Activated CD4-positive, alpha-beta T cell treated with anti-CD3 and anti-CD28 coated beads, Interleukin-2, amount 50 U/mL, for 24 hours (primary cell): ENCODE measurements at regions not wholly inside any gene's neighbourhood (a gene's known extent, or its start where the extent isn't known, plus 50 kb on each side); places are given as distances from the start of the nearest gene placed in this dataset.
"Not testable (repeated sequence)": the region's sequence is repeated elsewhere in the genome, so short reads cannot be mapped to it uniquely, and the experiment has no call there.

ENCODE experiments used
- DNase-seq, 2 donors: peaks; one replicate each; pipeline ENCODE4 v3.0.0-alpha.2; 2020; ENCODE audit warnings: low read depth in 1 of 2, low spot score in 1 of 2

DNA sequence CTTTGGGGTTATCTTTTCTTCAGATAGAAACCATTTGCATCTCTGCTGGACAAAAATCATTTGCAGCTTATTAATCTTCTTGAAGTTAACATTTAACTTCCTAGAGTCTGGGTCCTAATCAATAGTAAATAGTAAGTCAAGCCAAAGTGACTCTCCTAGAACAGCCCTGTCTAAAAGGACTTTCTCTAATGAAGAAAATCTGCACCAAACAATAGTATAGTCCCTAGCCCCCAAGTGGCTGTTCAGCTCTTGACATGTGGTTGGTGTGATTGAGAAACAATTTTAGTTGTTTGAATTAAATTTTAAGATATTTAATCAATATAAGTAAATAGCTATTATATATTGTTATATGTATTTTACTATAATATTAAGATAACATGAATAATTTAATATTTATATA is 64.6 kb upstream of the SHB start:
- no peak for DNase-seq

- no peak for DNase-seq
These were observed 63.9 kb upstream of the SHB start for GRCh38 chr9:38132956-38133355.

DNA sequence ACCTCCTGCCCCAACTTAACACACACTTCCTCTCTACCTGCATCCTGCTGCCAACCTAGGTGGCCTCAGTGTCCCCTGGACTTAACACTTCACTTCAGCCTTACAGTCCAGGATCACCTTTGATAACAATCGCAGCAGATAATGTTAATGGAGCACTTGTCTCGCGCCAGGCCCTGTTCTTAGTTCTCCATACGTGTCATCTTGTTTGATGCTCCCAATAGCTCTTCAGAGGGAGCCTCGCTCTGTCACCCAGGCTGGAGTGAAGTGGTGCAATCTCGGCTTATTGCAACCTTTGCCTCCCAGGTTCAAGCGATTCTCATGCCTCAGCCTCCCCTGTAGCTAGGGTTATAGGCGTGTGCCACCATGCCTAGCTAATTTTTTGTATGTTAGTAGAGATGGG is 62.7 kb upstream of the SHB start:
- DNase-seq: no peak

DNA sequence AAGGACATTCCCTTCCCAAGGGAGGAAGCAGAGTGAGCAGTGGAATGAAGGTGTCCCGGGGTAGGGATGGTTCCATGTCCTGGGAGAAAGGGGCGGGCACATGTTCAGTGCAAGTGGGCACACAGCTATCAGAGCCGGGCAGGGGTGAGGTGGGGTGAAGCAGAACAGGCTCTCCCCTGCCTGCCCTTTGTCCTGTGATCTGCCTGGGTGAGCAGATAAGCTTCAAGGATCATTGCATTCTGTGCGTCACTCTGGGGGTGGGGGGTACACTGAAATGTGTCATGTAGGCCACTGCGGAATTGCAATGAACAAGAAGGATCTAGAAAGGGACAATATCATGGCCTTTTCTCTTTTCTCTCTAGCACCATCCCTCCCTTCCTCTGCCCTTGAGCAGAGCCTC is 61.7 kb upstream of the SHB start:
- DNase-seq: no peak

DNA sequence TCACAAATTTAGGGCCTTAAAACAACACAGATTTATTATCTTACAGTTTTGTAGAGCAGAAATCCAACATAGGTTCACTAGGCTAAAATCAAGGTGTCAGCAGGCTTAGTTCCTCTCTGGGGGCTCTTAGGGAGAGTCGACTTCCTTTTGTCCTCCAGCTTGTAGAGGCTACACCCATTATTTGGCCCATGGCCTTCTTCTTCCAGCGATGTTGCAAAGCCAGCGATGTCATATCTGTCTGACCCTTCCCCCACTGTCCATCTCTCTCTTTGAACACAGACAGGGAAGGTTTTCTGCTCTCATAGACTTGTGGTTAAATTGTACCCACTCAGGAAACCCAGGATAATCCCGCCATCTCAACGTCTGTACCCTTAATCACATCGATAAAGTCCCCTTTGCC is 60.3 kb upstream of the SHB start:
- DNase-seq: no peak

- no peak for DNase-seq
These were observed 59.8 kb upstream of the SHB start for GRCh38 chr9:38128752-38129270.

DNA sequence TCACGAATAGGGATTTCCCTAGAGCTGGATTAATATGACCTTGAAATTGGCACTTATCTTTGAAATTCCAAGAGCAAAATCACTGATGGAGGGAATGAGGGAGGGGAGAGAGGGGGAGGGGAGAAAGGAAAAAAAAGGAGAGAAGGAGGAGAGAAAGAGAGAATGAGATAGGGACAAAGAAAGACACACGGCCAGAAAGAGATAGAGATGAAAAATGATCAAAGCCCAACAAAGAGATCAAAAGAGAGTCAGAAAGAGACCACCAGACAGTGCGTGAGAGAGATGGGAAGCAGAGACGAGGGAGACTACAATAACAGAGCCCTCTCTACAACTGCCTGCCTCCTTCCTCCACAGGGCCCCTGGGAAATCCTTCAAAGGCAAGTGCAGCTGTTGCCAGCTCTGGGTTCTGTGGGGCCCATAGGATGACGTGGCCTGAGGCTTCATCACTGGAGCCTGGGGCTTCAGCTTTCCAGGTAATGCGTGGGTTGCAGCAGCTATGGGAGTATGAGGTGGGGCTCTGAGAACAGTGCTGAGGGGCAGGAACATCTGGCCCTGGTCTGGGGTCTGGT is 58.3 kb upstream of the SHB start:
- no peak for DNase-seq

GRCh38 chr9:38126730-38127129 is 57.7 kb upstream of the SHB start:
- no peak for DNase-seq

DNA sequence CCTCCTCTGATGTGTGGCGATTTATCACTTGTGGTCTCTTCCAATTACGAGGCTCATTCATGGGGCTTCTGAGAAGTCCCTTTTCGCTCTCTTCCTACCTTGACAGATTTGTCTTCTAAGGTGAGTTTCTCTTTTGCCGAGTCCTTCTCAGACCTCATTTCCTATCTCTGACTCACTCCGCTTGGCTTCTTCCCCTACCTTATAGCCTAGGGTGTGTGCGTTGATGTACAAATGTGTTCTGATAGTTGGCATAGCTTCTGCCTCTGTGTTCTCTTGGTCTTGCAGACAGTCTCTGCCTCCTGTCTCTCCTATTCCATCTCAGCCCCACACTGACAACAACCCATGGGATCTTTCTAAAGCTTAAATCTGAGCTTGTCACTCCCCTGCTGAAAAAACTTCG is 56.9 kb upstream of the SHB start:
- no peak for DNase-seq

- DNase-seq: not testable (repeated sequence)
These were observed 54.3 kb upstream of the SHB start for GRCh38 chr9:38123359-38123758.

DNA sequence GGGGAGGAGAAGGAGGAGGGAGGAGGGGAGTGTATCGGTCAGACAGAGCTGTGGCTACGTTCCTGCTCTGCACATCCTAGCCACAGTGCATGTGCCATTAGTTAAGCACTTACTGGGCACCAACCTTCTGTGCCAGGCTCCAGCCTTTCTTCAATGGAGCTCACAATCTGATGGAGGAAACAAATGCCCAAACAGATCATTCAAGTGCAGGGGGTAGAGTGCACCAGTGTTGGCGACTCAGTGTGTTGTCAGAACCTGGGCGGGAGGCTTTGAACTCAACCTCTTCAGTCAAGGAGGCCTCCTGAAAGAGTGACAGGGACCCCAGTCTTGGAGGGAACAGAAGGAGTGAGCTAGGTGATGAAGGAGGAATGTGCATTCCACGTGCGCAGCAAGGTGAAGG is 51.9 kb upstream of the SHB start:
- no peak for DNase-seq

- no peak for DNase-seq
These were observed 50.7 kb upstream of the SHB start for GRCh38 chr9:38119560-38120236.

DNA sequence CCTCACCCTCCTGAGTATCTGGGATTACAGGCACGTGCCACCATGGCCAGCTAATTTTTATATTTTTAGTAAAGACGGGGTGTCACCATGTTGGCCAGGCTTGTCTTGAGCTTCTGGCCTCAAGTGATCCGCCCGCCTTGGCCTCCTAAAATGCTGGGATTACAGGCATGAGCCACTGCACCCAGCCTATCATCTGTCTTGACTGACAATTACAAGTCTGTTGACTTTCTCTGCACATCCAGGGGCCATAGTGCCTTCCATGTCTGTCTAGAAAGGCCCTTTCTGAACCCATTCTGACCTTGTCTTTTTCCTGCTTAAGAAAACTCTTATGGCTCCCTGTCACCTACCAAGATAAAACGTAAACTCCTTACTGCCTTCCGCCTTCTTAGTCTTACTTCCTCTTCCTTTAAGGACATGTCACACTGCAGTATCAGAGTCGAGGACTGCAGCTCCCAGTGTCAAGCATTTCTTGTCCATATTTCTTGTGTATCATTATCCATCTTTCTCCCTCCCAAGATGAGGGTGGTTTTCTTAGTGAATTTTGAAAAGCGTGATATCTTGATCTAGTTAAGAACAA is 49.9 kb upstream of the SHB start:
- DNase-seq: no peak
